SH-SY5Y (cell line): ENCODE measurements at regions not wholly inside any gene's neighbourhood (a gene's known extent, or its start where the extent isn't known, plus 50 kb on each side); places are given as distances from the start of the nearest gene placed in this dataset.

ENCODE experiments used
- GATA2 ChIP-seq: IDR thresholded peaks from 2 replicates; pipeline ENCODE4 v1.6.1; 2011; ENCODE audit warnings: mild to moderate bottlenecking, low read depth, low read length
- GATA3 ChIP-seq: IDR thresholded peaks from 2 replicates; pipeline ENCODE4 v1.6.1; 2011; ENCODE audit warnings: low read depth, mild to moderate bottlenecking, low read length, moderate library complexity

DNA sequence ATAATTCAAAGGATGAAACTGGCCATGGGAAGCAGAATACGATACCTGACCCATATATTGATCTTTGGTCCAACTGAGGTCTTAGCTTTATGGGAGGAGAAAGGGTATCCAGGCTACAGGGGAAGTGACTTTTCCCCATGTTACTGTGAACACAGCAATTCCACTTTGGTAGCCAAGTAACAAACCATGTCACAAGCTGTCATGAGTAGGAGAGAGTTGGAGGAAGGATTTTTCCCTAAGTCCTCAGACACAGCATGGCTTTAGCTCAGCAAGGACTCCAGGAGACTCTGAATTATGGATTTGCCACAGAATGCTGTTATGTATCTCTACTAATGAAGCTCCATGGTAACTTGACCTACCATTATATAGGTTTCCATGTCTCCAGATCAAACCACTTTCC, 56.5 kb upstream of the GNAO1 start:
- TF ChIP-seq GATA2 = no peak
- no peak for TF ChIP-seq GATA3
